ENCODE measurements at regions not wholly inside any gene's neighbourhood (a gene's known extent, or its start where the extent isn't known, plus 50 kb on each side); places are given as distances from the start of the nearest gene placed in this dataset.

GRCh38 chr6:19416811-19417210 is 420.4 kb upstream of the ID4 start:
- H3K27ac ChIP-seq (ENCODE audit: low read depth, low read length): no peak overlapping the region
- Mint-ChIP-seq H3K27ac (no peak overlapping the region), H3K9me3 (no peaks in the 10 kb centered on the region), H3K27me3 (ENCODE audit: insufficient read depth) (no peaks in the 10 kb centered on the region), H3K36me3 (ENCODE audit: low read depth) (no peaks in the 10 kb centered on the region), H3K4me3 (no peak overlapping the region), H3K4me1 (no peaks in the 10 kb centered on the region)
- no peak for DNase-seq
- H3K4me3 ChIP-seq (ENCODE audit: low read length): no peak overlapping the region
- no peaks in the 10 kb centered on the region for H3K4me1 ChIP-seq (ENCODE audit: control insufficient read depth, insufficient read depth, low read length)
- no peaks in the 10 kb centered on the region for H3K27me3 ChIP-seq (ENCODE audit: control insufficient read depth, insufficient read depth, low read length, poor library complexity, severe bottlenecking)
- H3K9me3 ChIP-seq (ENCODE audit: control insufficient read depth, low read length): no peaks in the 10 kb centered on the region
- no peak for TF ChIP-seq CTCF (conservative IDR thresholded peaks at IDR 0.05)
- no peaks in the 10 kb centered on the region for H3K36me3 ChIP-seq (ENCODE audit: control insufficient read depth, insufficient read depth, low read length)
- no peak overlapping the region for H3K9ac ChIP-seq (ENCODE audit: extremely low read depth, low read length, poor library complexity, severe bottlenecking)

- Histone ChIP-seq H3K27ac (ENCODE audit: low read depth, low read length) (no peak overlapping the region), H3K9ac (ENCODE audit: extremely low read depth, low read length, poor library complexity, severe bottlenecking) (no peak overlapping the region), H3K36me3 (ENCODE audit: control insufficient read depth, insufficient read depth, low read length) (no peaks in the 10 kb centered on the region), H3K4me3 (ENCODE audit: low read length) (no peak overlapping the region), H3K4me1 (ENCODE audit: control insufficient read depth, insufficient read depth, low read length) (no peaks in the 10 kb centered on the region), H3K27me3 (ENCODE audit: control insufficient read depth, insufficient read depth, low read length, poor library complexity, severe bottlenecking) (no peaks in the 10 kb centered on the region), H3K9me3 (ENCODE audit: control insufficient read depth, low read length) (no peaks in the 10 kb centered on the region)
- no peaks in the 10 kb centered on the region for H3K4me1 Mint-ChIP-seq
- no peaks in the 10 kb centered on the region for H3K9me3 Mint-ChIP-seq
- DNase-seq: no peak
- H3K36me3 Mint-ChIP-seq (ENCODE audit: low read depth): no peaks in the 10 kb centered on the region
- no peak overlapping the region for H3K27ac Mint-ChIP-seq
- no peak for TF ChIP-seq CTCF (conservative IDR thresholded peaks at IDR 0.05)
- H3K4me3 Mint-ChIP-seq: no peak overlapping the region
- no peaks in the 10 kb centered on the region for H3K27me3 Mint-ChIP-seq (ENCODE audit: insufficient read depth)
Observed at GRCh38 chr6:19417713-19418112, 419.5 kb upstream of the ID4 start.

GRCh38 chr6:19424853-19425252 is 412.3 kb upstream of the ID4 start:
- no peak overlapping the region for H3K27ac Mint-ChIP-seq
- TF ChIP-seq CTCF (conservative IDR thresholded peaks at IDR 0.05): no peak

More at GRCh38 chr6:19424853-19425252, 412.3 kb upstream of the ID4 start:
- no peaks in the 10 kb centered on the region for H3K27me3 Mint-ChIP-seq (ENCODE audit: insufficient read depth)
- H3K4me1 ChIP-seq (ENCODE audit: control insufficient read depth, insufficient read depth, low read length): no peaks in the 10 kb centered on the region
- H3K36me3 Mint-ChIP-seq (ENCODE audit: low read depth): no peaks in the 10 kb centered on the region
- H3K9me3 ChIP-seq (ENCODE audit: control insufficient read depth, low read length): no peaks in the 10 kb centered on the region
- no peaks in the 10 kb centered on the region for H3K4me1 Mint-ChIP-seq
- no peak overlapping the region for H3K4me3 ChIP-seq (ENCODE audit: low read length)
- no peak for DNase-seq
- no peaks in the 10 kb centered on the region for H3K27me3 ChIP-seq (ENCODE audit: control insufficient read depth, insufficient read depth, low read length, poor library complexity, severe bottlenecking)
- WGBS, 2 experiments (ENCODE audit: insufficient coverage in 1 of 2, insufficient read length in 1 of 2): 75 to 88% methylated on average over 1 to 2 of the region's 2 CpGs
- no peak overlapping the region for H3K4me3 Mint-ChIP-seq
- no peak overlapping the region for H3K9ac ChIP-seq (ENCODE audit: extremely low read depth, low read length, poor library complexity, severe bottlenecking)
- H3K9me3 Mint-ChIP-seq: no peaks in the 10 kb centered on the region
- H3K36me3 ChIP-seq (ENCODE audit: control insufficient read depth, insufficient read depth, low read length): no peaks in the 10 kb centered on the region
- no peak overlapping the region for H3K27ac ChIP-seq (ENCODE audit: low read depth, low read length)

All from endodermal cell (in vitro differentiated cells).